ENCODE measurements at regions not wholly inside any gene's neighbourhood (a gene's known extent, or its start where the extent isn't known, plus 50 kb on each side); places are given as distances from the start of the nearest gene placed in this dataset.
A peak's percentile ranks its signal among the peaks of the same experiment; 100 is the strongest.
"Not testable (repeated sequence)": the region's sequence is repeated elsewhere in the genome, so short reads cannot be mapped to it uniquely, and the experiment has no call there.

- DNase-seq (ENCODE audit: low spot score in 2 of 2) (peak in 1 of 2 donors; percentile 41), ATAC-seq (peak; percentile 37 to 67)
- H3K9me3 Mint-ChIP-seq, result not testable (repeated sequence)
- Mint-ChIP-seq H3K27ac (peak overlapping the region in 1 of 2 donors; percentile 13), H3K36me3 (peaks cover 26 to 28% of the 10 kb centered on the region in 2 donors)
Measured at GRCh38 chr3:195960971-195961775, 52.8 kb upstream of the TNK2 start.

DNA sequence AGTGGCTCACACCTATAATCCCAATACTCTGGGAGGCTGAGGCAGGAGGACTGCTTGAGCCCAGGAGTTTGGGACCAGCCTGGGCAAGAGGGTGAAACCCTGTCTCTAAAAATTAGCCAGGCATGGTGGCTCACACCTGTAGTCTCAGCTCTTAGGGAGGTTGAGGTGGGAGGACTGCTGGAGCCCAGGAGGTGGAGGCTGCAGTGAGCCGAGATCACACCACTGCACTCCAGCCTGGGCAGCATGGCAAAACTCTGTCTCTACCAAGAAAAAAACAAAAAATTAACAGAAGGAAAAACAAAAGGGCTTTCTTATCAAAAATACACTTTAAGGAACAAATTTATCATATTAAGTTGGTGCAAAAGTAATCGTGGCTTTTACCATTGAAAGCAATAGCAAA, 51.8 kb upstream of the TNK2 start:
- peaks cover 23 to 33% of the 10 kb centered on the region in 2 donors for H3K36me3 Mint-ChIP-seq
- ATAC-seq; DNase-seq (ENCODE audit: low spot score in 2 of 2); H3K9me3 Mint-ChIP-seq: not testable (repeated sequence)
- peak overlapping the region in 1 of 2 donors; percentile 80 for H3K27ac Mint-ChIP-seq

GRCh38 chr3:195959367-195960157, 51.2 kb upstream of the TNK2 start:
- not testable (repeated sequence) for H3K9me3 Mint-ChIP-seq; DNase-seq (ENCODE audit: low spot score in 2 of 2); H3K27ac Mint-ChIP-seq; ATAC-seq
- peaks cover 20 to 33% of the 10 kb centered on the region in 2 donors for H3K36me3 Mint-ChIP-seq

GRCh38 chr3:195958736-195959135, 50.4 kb upstream of the TNK2 start:
- Mint-ChIP-seq H3K36me3 (peaks cover 20 to 33% of the 10 kb centered on the region in 2 donors), H3K27ac (peak overlapping the region in 1 of 2 donors; percentile 89)
- not testable (repeated sequence) for ATAC-seq; DNase-seq (ENCODE audit: low spot score in 2 of 2); H3K9me3 Mint-ChIP-seq
